Retinal pigment epithelial cell (primary cell): ENCODE measurements at regions not wholly inside any gene's neighbourhood (a gene's known extent, or its start where the extent isn't known, plus 50 kb on each side); places are given as distances from the start of the nearest gene placed in this dataset.
A peak's percentile ranks its signal among the peaks of the same experiment; 100 is the strongest.

Experiments
- DNase-seq: peaks from one replicate; pipeline ENCODE4 v3.0.0-alpha.2; 2010; ENCODE audit warnings: low read depth
- H3K4me3 ChIP-seq: 2 replicates; pipeline ENCODE4 v1.5.1; 2011; ENCODE audit warnings: mild to moderate bottlenecking, low read length, control low read depth, moderate library complexity
- CTCF ChIP-seq: conservative IDR thresholded peaks from 2 replicates; pipeline ENCODE4 v1.5.1; 2011; ENCODE audit warnings: low read depth, low read length, control low read depth, inconsistent platforms

GRCh38 chr15:23514484-23514883 is 51.0 kb upstream of the MKRN3 start:
- H3K4me3 ChIP-seq = no peak overlapping the region
- DNase-seq = no peak
- TF ChIP-seq CTCF = no peak

GRCh38 chr15:23506762-23507161 is 58.7 kb upstream of the MKRN3 start:
- no peak for TF ChIP-seq CTCF
- no peak for DNase-seq
- no peak overlapping the region for H3K4me3 ChIP-seq

DNA sequence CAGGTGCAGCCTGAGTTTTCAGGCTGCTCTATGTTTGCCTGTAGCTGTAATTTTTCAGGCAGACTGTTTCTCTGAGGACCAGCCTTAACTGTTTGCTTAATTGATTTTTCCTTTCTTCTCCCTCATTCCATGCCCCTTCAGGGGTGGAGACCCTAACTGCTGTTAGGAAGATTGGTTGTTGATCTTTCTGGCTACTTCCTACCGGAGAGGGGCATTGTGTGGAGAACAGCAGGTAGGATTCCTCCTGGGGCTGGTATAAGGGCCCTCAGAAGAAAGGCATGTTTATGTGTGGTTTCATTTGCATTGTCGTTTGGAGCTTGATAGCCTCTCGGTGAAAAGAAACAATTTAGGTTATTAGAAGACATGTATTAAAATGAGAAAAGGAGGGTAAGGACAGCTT is 56.9 kb upstream of the GOLGA6L2 start:
- H3K4me3 ChIP-seq = no peak overlapping the region
- TF ChIP-seq CTCF = no peak
- DNase-seq = no peak

DNA sequence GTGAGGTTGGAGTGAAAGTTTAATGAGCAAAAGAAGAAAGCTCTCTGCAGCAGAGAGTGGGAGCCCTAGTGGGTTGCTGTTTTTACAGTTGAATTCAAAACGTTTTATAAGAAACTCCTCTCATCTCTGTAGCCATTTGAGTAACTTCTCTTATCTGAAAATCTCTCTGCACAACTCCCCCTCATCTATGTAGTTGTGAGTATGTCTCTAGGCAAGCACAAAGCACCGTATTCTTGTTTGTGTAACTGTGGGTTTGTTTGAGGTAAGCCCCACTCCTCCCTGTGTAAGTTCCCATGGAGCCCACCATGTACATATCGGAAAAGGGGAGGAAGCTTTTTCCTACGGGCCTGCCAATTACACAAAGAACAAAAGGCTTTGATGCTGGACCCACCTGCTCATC is 56.5 kb upstream of the GOLGA6L2 start:
- H3K4me3 ChIP-seq = no peak overlapping the region
- DNase-seq = no peak
- no peak for TF ChIP-seq CTCF

- H3K4me3 ChIP-seq = no peak overlapping the region
- DNase-seq = no peak
- peak; percentile 54 for TF ChIP-seq CTCF
Observed at GRCh38 chr15:23497710-23498111, 50.7 kb upstream of the GOLGA6L2 start.
